GM12878 (cell line): ENCODE measurements at regions not wholly inside any gene's neighbourhood (a gene's known extent, or its start where the extent isn't known, plus 50 kb on each side); places are given as distances from the start of the nearest gene placed in this dataset.
"Not testable (repeated sequence)": the region's sequence is repeated elsewhere in the genome, so short reads cannot be mapped to it uniquely, and the experiment has no call there.

Experiments used
- ATAC-seq: fragments of 200-7000 bp; cut with Tn5 transposase; 3 replicates; pipeline ENCODE4 v1.9.1; 2020; ENCODE audit warnings: mild to moderate bottlenecking, moderate library complexity
- BruUV-seq: library from RNA; stranded (reverse); fragments of 400-500 nt; replicated peaks from 2 replicates; lab custom pipeline; 2021; lab: Mats Ljungman, UMichigan
- CTCF ChIA-PET: fragments of 300-600 bp; sonication (Branson Sonifier 250); formaldehyde crosslinking; extraction: SDS; loops from one replicate; lab custom pipeline; 2021; ENCODE audit warnings: inconsistent platforms; lab: Yijun Ruan, JAX
- POLR2A ChIA-PET: fragments of 350-600 bp; formaldehyde crosslinking; extraction: SDS; loops from one replicate; lab custom pipeline; 2021; ENCODE audit warnings: inconsistent platforms; lab: Charles Lee
- RAD21 ChIA-PET: fragments of 300-600 bp; sonication (Branson Sonifier 250); formaldehyde crosslinking; loops from one replicate; lab custom pipeline; 2023; ENCODE audit warnings: antibody characterized with exemption; ENCODE audit not compliant: unreplicated experiment; lab: Charles Lee
- SMC1A ChIA-PET: fragments of 300-600 bp; sonication (Branson Sonifier 250); formaldehyde crosslinking; loops from one replicate; lab custom pipeline; 2023; ENCODE audit not compliant: unreplicated experiment, uncharacterized antibody; lab: Charles Lee
- DNase-seq: peaks from one replicate; pipeline ENCODE4 v3.0.0-alpha.2; 2011; ENCODE audit warnings: low read depth, low spot score
- FAIRE-seq: peaks from 3 replicates; lab custom pipeline; 2011; peaks lifted over from hg19 to GRCh38; lab: Jason Lieb, UNC
- H2AFZ ChIP-seq: 2 replicates; pipeline ENCODE4 v1.6.0; 2011; ENCODE audit warnings: low read depth, low read length, control low read depth; ENCODE audit not compliant: control insufficient read depth
- H3K27ac ChIP-seq: 2 replicates; pipeline ENCODE4 v1.5.1; 2011; ENCODE audit warnings: control low read depth; ENCODE audit not compliant: control insufficient read depth, insufficient read depth
- H3K27me3 ChIP-seq, 2 experiments: replicated peaks in 1 of 2; 2 replicates each; pipeline versions ENCODE4 v1.6.0 to v1.6.1; 2011; ENCODE audit warnings: low read length in 1 of 2; ENCODE audit not compliant: control insufficient read depth in 2 of 2, insufficient read depth in 2 of 2
- H3K36me3 ChIP-seq, 2 experiments: 2 replicates each; pipeline ENCODE4 v1.5.1; 2011; ENCODE audit warnings: low read length in 1 of 2; ENCODE audit not compliant: control insufficient read depth in 2 of 2, insufficient read depth in 2 of 2
- H3K4me1 ChIP-seq: 2 replicates; pipeline ENCODE4 v1.6.1; 2011; ENCODE audit warnings: mild to moderate bottlenecking, low read length, moderate library complexity, mixed read lengths; ENCODE audit not compliant: control insufficient read depth, insufficient read depth
- H3K4me2 ChIP-seq: 2 replicates; pipeline ENCODE4 v1.6.0; 2011; ENCODE audit warnings: control low read depth; ENCODE audit not compliant: control insufficient read depth, insufficient read depth
- H3K4me3 ChIP-seq: fragments of 200-600 bp; sonication (generic); 2 replicates; pipeline ENCODE4 v1.5.1; 2016
- H3K79me2 ChIP-seq: 2 replicates; pipeline ENCODE4 v1.6.0; 2011; ENCODE audit warnings: low read length; ENCODE audit not compliant: control insufficient read depth, insufficient read depth
- H3K9ac ChIP-seq: 2 replicates; pipeline ENCODE4 v1.8.0; 2011; ENCODE audit warnings: low read length, control low read depth, mixed read lengths; ENCODE audit not compliant: control insufficient read depth, insufficient read depth
- H3K9me3 ChIP-seq: replicated peaks from 3 replicates; pipeline ENCODE4 v1.5.1; 2011; ENCODE audit warnings: mild to moderate bottlenecking, low read length; ENCODE audit not compliant: control insufficient read depth, insufficient read depth
- H4K20me1 ChIP-seq: 2 replicates; pipeline ENCODE4 v1.6.0; 2011; ENCODE audit not compliant: control insufficient read depth, insufficient read depth
- BCL11A ChIP-seq: IDR thresholded peaks from 2 replicates; pipeline ENCODE4 v1.6.1; 2011; ENCODE audit warnings: low read depth, low read length
- JUND ChIP-seq: IDR thresholded peaks from 2 replicates; pipeline ENCODE4 v1.6.1; 2012; ENCODE audit warnings: low read depth, mild to moderate bottlenecking, low read length, improper control_type of control experiment, moderate library complexity
- MTA2 ChIP-seq: fragments of 450-650 bp; IDR thresholded peaks from 2 replicates; pipeline ENCODE4 v1.6.1; 2016; ENCODE audit warnings: low read depth, mild to moderate bottlenecking, moderate library complexity
- NFXL1 ChIP-seq: fragments of 450-650 bp; IDR thresholded peaks from 2 replicates; pipeline ENCODE4 v1.6.1; 2017; ENCODE audit warnings: antibody characterized with exemption, mild to moderate bottlenecking, borderline replicate concordance
- NR2F1 ChIP-seq: fragments of 450-650 bp; conservative IDR thresholded peaks from 2 replicates; pipeline ENCODE4 v1.6.1; 2017; ENCODE audit warnings: mild to moderate bottlenecking
- POLR2AphosphoS5 ChIP-seq: IDR thresholded peaks from 2 replicates; pipeline ENCODE4 v1.6.1; 2011; ENCODE audit warnings: mild to moderate bottlenecking, low read length, inconsistent platforms
- RFX5 ChIP-seq: IDR thresholded peaks from 2 replicates; pipeline ENCODE4 v1.6.1; 2011; ENCODE audit warnings: low read depth, low read length, improper control_type of control experiment
- WGBS: methylation state at CpG from one replicate; pipeline ENCODE4 v1.1.6; 2016; ENCODE audit warnings: low lambda C conversion rate; ENCODE audit not compliant: insufficient replicate concordance, insufficient coverage; ENCODE audit errors: missing lambda C conversion rate; 5-methylcytosine and 5-hydroxymethylcytosine counted together
- in situ Hi-C: fragments of 300-500 bp; cut with MboI; formaldehyde crosslinking; loops from 9 replicates; pipeline ENCODE4 v1.14.3; 2018; ENCODE audit warnings: mixed read lengths
- intact Hi-C: fragments of 100-400 bp; cut with micrococcal nuclease; formaldehyde crosslinking; loops from one replicate; pipeline ENCODE4 v1.14.2; 2022; ENCODE audit not compliant: unreplicated experiment

GRCh38 chr2:75882530-75882929 lies 171.8 kb upstream of the GCFC2 start:
- TF ChIP-seq MTA2 (no peak), JUND (no peak), NFXL1 (no peak), RFX5 (no peak), BCL11A (no peak), POLR2AphosphoS5 (no peak), NR2F1 (no peak)
- FAIRE-seq (no peak), ATAC-seq (no peak), DNase-seq (no peak)
- RAD21 ChIA-PET: no interaction called here
- POLR2A ChIA-PET: no interaction called here
- Histone ChIP-seq H3K79me2 (no peaks in the 10 kb centered on the region), H2AFZ (no peak overlapping the region), H3K27me3 (no peaks in the 10 kb centered on the region), H3K9me3 (no peaks in the 10 kb centered on the region), H4K20me1 (no peaks in the 10 kb centered on the region), H3K4me2 (no peak overlapping the region), H3K36me3 (no peaks in the 10 kb centered on the region), H3K4me1 (no peaks in the 10 kb centered on the region; the same call in 1 of the 2 replicates), H3K4me3 (no peak overlapping the region), H3K9ac (no peak overlapping the region), H3K27ac (no peak overlapping the region)
- BruUV-seq: no TSS peak
- WGBS: 0% methylated on average over 2 of the region's 2 CpGs
- CTCF ChIA-PET: no interaction called here
- in situ Hi-C loops: no loop called here
- intact Hi-C loops: no loop called here
- SMC1A ChIA-PET: no interaction called here

DNA sequence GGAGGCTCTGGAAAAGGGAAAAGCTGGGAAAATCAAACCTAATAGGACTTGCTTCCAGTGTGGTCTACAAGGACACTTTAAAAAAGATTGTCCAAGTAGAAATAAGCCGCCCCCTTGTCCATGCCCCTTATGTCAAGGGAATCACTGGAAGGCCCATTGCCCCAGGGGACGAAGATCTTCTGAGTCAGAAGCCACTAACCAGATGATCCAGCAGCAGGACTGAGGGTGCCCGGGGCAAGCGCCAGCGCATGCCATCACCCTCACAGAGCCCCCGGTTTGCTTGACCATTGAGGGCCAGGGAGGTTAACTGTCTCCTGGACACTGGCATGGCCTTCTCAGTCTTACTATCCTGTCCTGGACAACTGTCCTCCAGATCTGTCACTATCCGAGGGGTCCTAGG lies 164.9 kb upstream of the GCFC2 start:
- intact Hi-C loops, H3K36me3 ChIP-seq, SMC1A ChIA-PET, H3K79me2 ChIP-seq, H3K27me3 ChIP-seq, H3K4me1 ChIP-seq, H4K20me1 ChIP-seq, H2AFZ ChIP-seq, RAD21 ChIA-PET, DNase-seq, H3K9ac ChIP-seq, H3K4me3 ChIP-seq, CTCF ChIA-PET, H3K9me3 ChIP-seq, H3K27ac ChIP-seq, H3K4me2 ChIP-seq, POLR2A ChIA-PET, ATAC-seq, BruUV-seq, FAIRE-seq, in situ Hi-C loops: not testable (repeated sequence)
- WGBS: 50% methylated on average over 6 of the region's 7 CpGs

DNA sequence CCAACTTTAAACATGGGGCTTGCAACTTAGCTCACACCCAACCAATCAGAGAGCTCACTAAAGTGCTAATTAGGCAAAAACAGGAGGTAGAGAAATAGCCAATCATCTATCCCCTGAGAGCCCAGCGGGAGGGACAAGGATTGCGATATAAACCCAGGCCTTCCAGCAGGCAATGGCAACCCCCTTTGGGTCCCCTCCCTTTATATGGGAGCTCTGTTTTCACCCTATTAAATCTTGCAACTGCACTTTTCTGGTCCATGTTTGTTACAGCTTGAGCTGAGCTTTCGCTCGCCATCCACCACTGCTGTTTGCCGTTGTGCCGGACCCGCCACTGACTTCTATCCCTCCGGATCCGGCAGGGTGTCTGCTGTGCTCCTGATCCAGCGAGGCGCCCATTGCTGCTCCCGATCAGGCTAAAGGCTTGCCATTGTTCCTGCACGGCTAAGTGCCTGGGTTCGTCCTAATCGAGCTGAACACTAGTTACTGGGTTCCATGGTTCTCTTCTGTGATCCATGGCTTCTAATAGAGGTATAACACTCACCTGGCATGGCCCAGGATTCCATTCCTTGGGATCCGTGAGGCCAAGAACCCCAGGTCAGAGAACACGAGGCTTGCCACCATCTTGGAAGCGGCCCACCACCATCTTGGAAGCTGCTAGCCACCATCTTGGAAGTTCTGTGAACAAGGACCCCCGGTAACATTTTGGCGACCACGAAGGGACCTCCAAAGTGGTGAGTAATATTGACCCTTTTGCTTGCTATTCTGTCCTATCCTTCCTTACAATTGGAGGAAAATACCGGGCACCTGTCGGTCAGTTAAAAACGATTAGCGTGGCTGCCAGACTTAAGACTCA lies 161.3 kb upstream of the GCFC2 start:
- BruUV-seq, H3K4me2 ChIP-seq, H3K9me3 ChIP-seq, in situ Hi-C loops, H3K27ac ChIP-seq, ATAC-seq, H3K4me1 ChIP-seq, intact Hi-C loops, FAIRE-seq, DNase-seq, H2AFZ ChIP-seq, H3K36me3 ChIP-seq, H3K4me3 ChIP-seq, H3K9ac ChIP-seq, RAD21 ChIA-PET, H3K27me3 ChIP-seq, H3K79me2 ChIP-seq, POLR2A ChIA-PET, H4K20me1 ChIP-seq: not testable (repeated sequence)
- 68% methylated on average over 24 of the region's 25 CpGs for WGBS
- ChIA-PET SMC1A (interaction anchor here (0.6 kb wide), 1 partner anchor 288 kb away, joined by 3 read pairs; no protein-coding TSS in a partner anchor), CTCF (interaction anchor here (1.7 kb wide), 1 partner anchor 25 kb away, joined by 5 read pairs; no protein-coding TSS in a partner anchor)
